HEK293 (cell line): ENCODE measurements at regions not wholly inside any gene's neighbourhood (a gene's known extent, or its start where the extent isn't known, plus 50 kb on each side); places are given as distances from the start of the nearest gene placed in this dataset.

Experiments used
- CTCF ChIA-PET: fragments of 350-600 bp; formaldehyde crosslinking; extraction: SDS; loops from one replicate; lab custom pipeline; 2021; ENCODE audit warnings: antibody characterized with exemption; lab: Yijun Ruan, JAX
- POLR2A ChIA-PET: fragments of 300-600 bp; formaldehyde crosslinking; extraction: SDS; loops from one replicate; lab custom pipeline; 2020; ENCODE audit warnings: antibody characterized with exemption, inconsistent platforms; lab: Yijun Ruan, JAX
- H3K27ac ChIP-seq: fragments of 200-500 bp; sonication (Bioruptor generic); 2 replicates; pipeline ENCODE4 v1.5.1; 2014; ENCODE audit warnings: low read depth, low read length, control low read depth, inconsistent platforms; ENCODE audit errors: extremely low read depth
- H3K36me3 ChIP-seq, 2 experiments: fragments of 200-500 bp in 1 of 2; sonication (Bioruptor generic) in 1 of 2; 1 replicate in 1 of 2; 2 replicates in 1 of 2; pipeline ENCODE4 v1.5.1; 2014 to 2017; ENCODE audit warnings: inconsistent platforms in 2 of 2, low read length in 2 of 2; ENCODE audit not compliant: control insufficient read depth in 2 of 2, insufficient read depth in 1 of 2
- H3K4me1 ChIP-seq: fragments of 200-500 bp; sonication (Bioruptor generic); 2 replicates; pipeline ENCODE4 v1.5.1; 2014; ENCODE audit warnings: mild to moderate bottlenecking, low read length, inconsistent platforms; ENCODE audit not compliant: control insufficient read depth, insufficient read depth
- H3K4me3 ChIP-seq: 2 replicates; pipeline ENCODE4 v1.5.1; 2011; ENCODE audit warnings: low read depth, mild to moderate bottlenecking, control low read depth, low read length, moderate library complexity
- H3K9me3 ChIP-seq: fragments of 200-500 bp; sonication (Bioruptor generic); 2 replicates; pipeline ENCODE4 v1.5.1; 2014; ENCODE audit warnings: low read depth, low read length, inconsistent platforms; ENCODE audit not compliant: control insufficient read depth, insufficient read depth
- HIC1 ChIP-seq: fragments of 450-650 bp; formaldehyde crosslinking; IDR thresholded peaks from 2 replicates; pipeline ENCODE4 v1.5.1; 2016; ENCODE audit warnings: missing biosample characterization, missing genetic modification characterization
- KLF17 ChIP-seq: fragments of 450-650 bp; formaldehyde crosslinking; IDR thresholded peaks from 2 replicates; pipeline ENCODE4 v1.5.1; 2016; ENCODE audit warnings: missing biosample characterization, missing genetic modification characterization
- KLF8 ChIP-seq: fragments of 450-650 bp; formaldehyde crosslinking; IDR thresholded peaks from 2 replicates; pipeline ENCODE4 v1.5.1; 2016; ENCODE audit warnings: missing biosample characterization, missing genetic modification characterization
- PRDM1 ChIP-seq: fragments of 450-650 bp; formaldehyde crosslinking; IDR thresholded peaks from 2 replicates; pipeline ENCODE4; 2016; ENCODE audit warnings: missing biosample characterization, missing genetic modification characterization
- SCRT1 ChIP-seq: fragments of 450-650 bp; formaldehyde crosslinking; IDR thresholded peaks from 2 replicates; pipeline ENCODE4 v1.5.1; 2016; ENCODE audit warnings: missing biosample characterization, missing genetic modification characterization, borderline replicate concordance
- ZBTB11 ChIP-seq: fragments of 450-650 bp; formaldehyde crosslinking; conservative IDR thresholded peaks from 2 replicates; pipeline ENCODE4 v1.5.1; 2016; ENCODE audit warnings: low read depth, missing biosample characterization, missing genetic modification characterization
- ZNF202 ChIP-seq: fragments of 450-650 bp; formaldehyde crosslinking; IDR thresholded peaks from 2 replicates; pipeline ENCODE4 v1.5.1; 2016; ENCODE audit warnings: missing biosample characterization, missing genetic modification characterization, borderline replicate concordance
- ZNF335 ChIP-seq: fragments of 450-650 bp; formaldehyde crosslinking; conservative IDR thresholded peaks from 2 replicates; pipeline ENCODE4 v1.5.1; 2016; ENCODE audit warnings: missing biosample characterization, missing genetic modification characterization
- ZNF423 ChIP-seq: fragments of 450-650 bp; formaldehyde crosslinking; IDR thresholded peaks from 2 replicates; pipeline ENCODE4 v1.5.1; 2016; ENCODE audit warnings: missing biosample characterization, missing genetic modification characterization
- ZNF530 ChIP-seq: fragments of 450-650 bp; formaldehyde crosslinking; IDR thresholded peaks from 2 replicates; pipeline ENCODE4 v1.5.1; 2016; ENCODE audit warnings: low read depth, missing biosample characterization, missing genetic modification characterization
- ZNF548 ChIP-seq: fragments of 450-650 bp; formaldehyde crosslinking; IDR thresholded peaks from 2 replicates; pipeline ENCODE4 v1.5.1; 2016; ENCODE audit warnings: missing biosample characterization, missing genetic modification characterization
- ZNF580 ChIP-seq: fragments of 450-650 bp; formaldehyde crosslinking; IDR thresholded peaks from 2 replicates; pipeline ENCODE4 v1.5.1; 2016; ENCODE audit warnings: missing biosample characterization, missing genetic modification characterization
- ZNF747 ChIP-seq: fragments of 450-650 bp; formaldehyde crosslinking; IDR thresholded peaks from 2 replicates; pipeline ENCODE4 v1.5.1; 2016; ENCODE audit warnings: missing biosample characterization, missing genetic modification characterization
- TF ChIP-seq, protein P1 (sequence below): fragments of 450-650 bp; formaldehyde crosslinking; IDR thresholded peaks from 2 replicates; pipeline ENCODE4 v1.5.1; 2016; ENCODE audit warnings: missing biosample characterization, missing genetic modification characterization
- TF ChIP-seq, protein P2 (sequence below): fragments of 450-650 bp; formaldehyde crosslinking; IDR thresholded peaks from 2 replicates; pipeline ENCODE4 v1.5.1; 2016; ENCODE audit warnings: missing biosample characterization, missing genetic modification characterization
- TF ChIP-seq, protein P3 (sequence below): fragments of 450-650 bp; formaldehyde crosslinking; IDR thresholded peaks from 2 replicates; pipeline ENCODE4 v1.5.1; 2017; ENCODE audit warnings: missing biosample characterization, missing genetic modification characterization
- TF ChIP-seq, protein P4 (sequence below): fragments of 450-650 bp; formaldehyde crosslinking; IDR thresholded peaks from 2 replicates; pipeline ENCODE4 v1.5.1; 2016; ENCODE audit warnings: missing biosample characterization, missing genetic modification characterization

DNA sequence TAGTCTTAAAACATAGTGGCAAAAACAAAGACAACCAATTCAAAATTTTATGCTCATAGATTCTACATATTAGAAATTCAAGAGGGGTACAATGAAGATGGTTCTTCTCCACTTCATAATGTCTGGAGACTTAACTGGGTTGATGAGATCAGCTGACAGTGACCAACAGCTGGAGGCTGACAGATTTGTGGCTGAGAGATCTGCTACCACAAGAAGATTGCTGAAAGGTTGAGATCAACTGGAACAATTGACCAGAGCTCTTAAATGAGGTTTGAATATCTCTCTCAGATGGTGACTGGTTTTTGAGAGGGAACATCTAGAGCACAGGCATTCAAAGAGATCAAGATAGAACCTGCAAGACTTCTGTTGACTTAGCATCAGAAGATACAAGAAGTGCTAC, 254.1 kb upstream of the ARPP21 start:
- no peaks in the 10 kb centered on the region for H3K4me1 ChIP-seq
- H3K36me3 ChIP-seq: no peaks in the 10 kb centered on the region
- no peak overlapping the region for H3K27ac ChIP-seq
- H3K4me3 ChIP-seq: no peak overlapping the region
- TF ChIP-seq ZNF202 (tag by site-specific recombination) (no peak), ZNF580 (tag by site-specific recombination) (no peak), HIC1 (no peak), SCRT1 (tag by site-specific recombination) (no peak)
- TF ChIP-seq, all 188 proteins: peak for 0
- ChIA-PET POLR2A (no interaction called here), CTCF (no interaction called here)
- H3K9me3 ChIP-seq: no peaks in the 10 kb centered on the region

GRCh38 chr3:35389907-35390306, 249.4 kb upstream of the ARPP21 start:
- no peaks in the 10 kb centered on the region for H3K4me1 ChIP-seq
- H3K9me3 ChIP-seq: no peaks in the 10 kb centered on the region
- ChIA-PET CTCF (no interaction called here), POLR2A (no interaction called here)
- no peak overlapping the region for H3K27ac ChIP-seq
- no peaks in the 10 kb centered on the region for H3K36me3 ChIP-seq
- H3K4me3 ChIP-seq: no peak overlapping the region
- no peak for TF ChIP-seq KLF8 (tag by site-specific recombination)
- TF ChIP-seq ZNF747 (tag by site-specific recombination): no peak
- TF ChIP-seq, protein P1, sequence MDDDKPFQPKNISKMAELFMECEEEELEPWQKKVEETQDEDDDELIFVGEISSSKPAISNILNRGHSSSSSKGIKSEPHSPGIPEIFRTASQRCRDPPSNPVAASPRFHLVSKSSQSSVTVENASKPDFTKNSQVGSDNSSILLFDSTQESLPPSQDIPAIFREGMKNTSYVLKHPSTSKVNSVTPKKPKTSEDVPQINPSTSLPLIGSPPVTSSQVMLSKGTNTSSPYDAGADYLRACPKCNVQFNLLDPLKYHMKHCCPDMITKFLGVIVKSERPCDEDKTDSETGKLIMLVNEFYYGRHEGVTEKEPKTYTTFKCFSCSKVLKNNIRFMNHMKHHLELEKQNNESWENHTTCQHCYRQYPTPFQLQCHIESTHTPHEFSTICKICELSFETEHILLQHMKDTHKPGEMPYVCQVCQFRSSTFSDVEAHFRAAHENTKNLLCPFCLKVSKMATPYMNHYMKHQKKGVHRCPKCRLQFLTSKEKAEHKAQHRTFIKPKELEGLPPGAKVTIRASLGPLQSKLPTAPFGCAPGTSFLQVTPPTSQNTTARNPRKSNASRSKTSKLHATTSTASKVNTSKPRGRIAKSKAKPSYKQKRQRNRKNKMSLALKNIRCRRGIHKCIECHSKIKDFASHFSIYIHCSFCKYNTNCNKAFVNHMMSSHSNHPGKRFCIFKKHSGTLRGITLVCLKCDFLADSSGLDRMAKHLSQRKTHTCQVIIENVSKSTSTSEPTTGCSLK (tag by site-specific recombination): no peak
- TF ChIP-seq, protein P2, sequence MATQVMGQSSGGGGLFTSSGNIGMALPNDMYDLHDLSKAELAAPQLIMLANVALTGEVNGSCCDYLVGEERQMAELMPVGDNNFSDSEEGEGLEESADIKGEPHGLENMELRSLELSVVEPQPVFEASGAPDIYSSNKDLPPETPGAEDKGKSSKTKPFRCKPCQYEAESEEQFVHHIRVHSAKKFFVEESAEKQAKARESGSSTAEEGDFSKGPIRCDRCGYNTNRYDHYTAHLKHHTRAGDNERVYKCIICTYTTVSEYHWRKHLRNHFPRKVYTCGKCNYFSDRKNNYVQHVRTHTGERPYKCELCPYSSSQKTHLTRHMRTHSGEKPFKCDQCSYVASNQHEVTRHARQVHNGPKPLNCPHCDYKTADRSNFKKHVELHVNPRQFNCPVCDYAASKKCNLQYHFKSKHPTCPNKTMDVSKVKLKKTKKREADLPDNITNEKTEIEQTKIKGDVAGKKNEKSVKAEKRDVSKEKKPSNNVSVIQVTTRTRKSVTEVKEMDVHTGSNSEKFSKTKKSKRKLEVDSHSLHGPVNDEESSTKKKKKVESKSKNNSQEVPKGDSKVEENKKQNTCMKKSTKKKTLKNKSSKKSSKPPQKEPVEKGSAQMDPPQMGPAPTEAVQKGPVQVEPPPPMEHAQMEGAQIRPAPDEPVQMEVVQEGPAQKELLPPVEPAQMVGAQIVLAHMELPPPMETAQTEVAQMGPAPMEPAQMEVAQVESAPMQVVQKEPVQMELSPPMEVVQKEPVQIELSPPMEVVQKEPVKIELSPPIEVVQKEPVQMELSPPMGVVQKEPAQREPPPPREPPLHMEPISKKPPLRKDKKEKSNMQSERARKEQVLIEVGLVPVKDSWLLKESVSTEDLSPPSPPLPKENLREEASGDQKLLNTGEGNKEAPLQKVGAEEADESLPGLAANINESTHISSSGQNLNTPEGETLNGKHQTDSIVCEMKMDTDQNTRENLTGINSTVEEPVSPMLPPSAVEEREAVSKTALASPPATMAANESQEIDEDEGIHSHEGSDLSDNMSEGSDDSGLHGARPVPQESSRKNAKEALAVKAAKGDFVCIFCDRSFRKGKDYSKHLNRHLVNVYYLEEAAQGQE (tag by site-specific recombination): no peak
- TF ChIP-seq ZNF530: no peak
- TF ChIP-seq ZNF423 (tag by site-specific recombination): no peak
- TF ChIP-seq, protein P3, sequence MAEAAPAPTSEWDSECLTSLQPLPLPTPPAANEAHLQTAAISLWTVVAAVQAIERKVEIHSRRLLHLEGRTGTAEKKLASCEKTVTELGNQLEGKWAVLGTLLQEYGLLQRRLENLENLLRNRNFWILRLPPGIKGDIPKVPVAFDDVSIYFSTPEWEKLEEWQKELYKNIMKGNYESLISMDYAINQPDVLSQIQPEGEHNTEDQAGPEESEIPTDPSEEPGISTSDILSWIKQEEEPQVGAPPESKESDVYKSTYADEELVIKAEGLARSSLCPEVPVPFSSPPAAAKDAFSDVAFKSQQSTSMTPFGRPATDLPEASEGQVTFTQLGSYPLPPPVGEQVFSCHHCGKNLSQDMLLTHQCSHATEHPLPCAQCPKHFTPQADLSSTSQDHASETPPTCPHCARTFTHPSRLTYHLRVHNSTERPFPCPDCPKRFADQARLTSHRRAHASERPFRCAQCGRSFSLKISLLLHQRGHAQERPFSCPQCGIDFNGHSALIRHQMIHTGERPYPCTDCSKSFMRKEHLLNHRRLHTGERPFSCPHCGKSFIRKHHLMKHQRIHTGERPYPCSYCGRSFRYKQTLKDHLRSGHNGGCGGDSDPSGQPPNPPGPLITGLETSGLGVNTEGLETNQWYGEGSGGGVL (tag by site-specific recombination): no peak
- TF ChIP-seq PRDM1 (tag by site-specific recombination): no peak
- no peak for TF ChIP-seq ZBTB11
- TF ChIP-seq ZNF548 (tag by site-specific recombination): no peak
- no peak for TF ChIP-seq ZNF335 (tag by site-specific recombination)
- TF ChIP-seq, protein P4, sequence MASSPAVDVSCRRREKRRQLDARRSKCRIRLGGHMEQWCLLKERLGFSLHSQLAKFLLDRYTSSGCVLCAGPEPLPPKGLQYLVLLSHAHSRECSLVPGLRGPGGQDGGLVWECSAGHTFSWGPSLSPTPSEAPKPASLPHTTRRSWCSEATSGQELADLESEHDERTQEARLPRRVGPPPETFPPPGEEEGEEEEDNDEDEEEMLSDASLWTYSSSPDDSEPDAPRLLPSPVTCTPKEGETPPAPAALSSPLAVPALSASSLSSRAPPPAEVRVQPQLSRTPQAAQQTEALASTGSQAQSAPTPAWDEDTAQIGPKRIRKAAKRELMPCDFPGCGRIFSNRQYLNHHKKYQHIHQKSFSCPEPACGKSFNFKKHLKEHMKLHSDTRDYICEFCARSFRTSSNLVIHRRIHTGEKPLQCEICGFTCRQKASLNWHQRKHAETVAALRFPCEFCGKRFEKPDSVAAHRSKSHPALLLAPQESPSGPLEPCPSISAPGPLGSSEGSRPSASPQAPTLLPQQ (tag by site-specific recombination): no peak
- TF ChIP-seq KLF17 (tag by site-specific recombination): no peak
